ENCODE measurements at regions not wholly inside any gene's neighbourhood (a gene's known extent, or its start where the extent isn't known, plus 50 kb on each side); places are given as distances from the start of the nearest gene placed in this dataset.

DNA sequence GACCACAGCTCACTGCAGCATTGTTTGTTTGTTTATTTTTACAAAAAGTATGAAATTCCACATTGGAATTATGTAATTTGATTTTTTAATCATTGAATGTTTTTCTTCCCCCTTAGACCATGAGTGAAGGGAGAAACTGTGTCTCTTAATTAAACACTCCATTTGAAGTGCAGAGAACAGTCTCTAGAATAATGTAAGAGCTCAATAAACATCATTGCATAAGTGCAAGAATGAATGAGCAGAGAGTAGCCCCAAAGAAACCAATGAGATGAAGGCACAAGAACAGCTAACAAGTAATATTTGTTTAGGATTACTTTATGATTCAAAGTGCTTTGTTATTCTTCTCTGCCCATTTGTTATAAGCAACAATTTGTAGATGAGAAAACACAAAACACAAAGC, 921.3 kb upstream of the LCORL start:
- no peaks in the 10 kb centered on the region for H3K4me1 ChIP-seq
- H3K27me3 ChIP-seq: no peaks in the 10 kb centered on the region
- no peak overlapping the region for H3K4me3 ChIP-seq
- TF ChIP-seq CTCF (IDR thresholded peaks at IDR 0.05): no peak
- no peak for TF ChIP-seq POLR2A (IDR thresholded peaks at IDR 0.05)
- TF ChIP-seq EP300 (IDR thresholded peaks at IDR 0.05; ENCODE audit: low read depth): no peak
- intact Hi-C loops (cut with DNase I; ENCODE audit: low total_unique reads): no loop called here
- in situ Hi-C loops (cut with MboI; ENCODE audit: low pct_ligation_motif_present in 1 of 4, low pct_unique_long_range_greater_than_20kb in 1 of 4, low sequenced_read_pairs in 3 of 4): no loop called here
- H3K27ac ChIP-seq: no peak overlapping the region
- H3K9me3 ChIP-seq: no peaks in the 10 kb centered on the region
- no peak for DNase-seq
- H3K36me3 ChIP-seq: no peaks in the 10 kb centered on the region

- DNase-seq: no peak
- no peaks in the 10 kb centered on the region for H3K36me3 ChIP-seq
- intact Hi-C loops (cut with DNase I; ENCODE audit: low total_unique reads) (no loop called here), in situ Hi-C loops (cut with MboI; ENCODE audit: low pct_ligation_motif_present in 1 of 4, low pct_unique_long_range_greater_than_20kb in 1 of 4, low sequenced_read_pairs in 3 of 4) (no loop called here)
- no peaks in the 10 kb centered on the region for H3K4me1 ChIP-seq
- H3K27me3 ChIP-seq: no peaks in the 10 kb centered on the region
- no peaks in the 10 kb centered on the region for H3K9me3 ChIP-seq
- H3K27ac ChIP-seq: no peak overlapping the region
- no peak overlapping the region for H3K4me3 ChIP-seq
- no peak for TF ChIP-seq POLR2A (IDR thresholded peaks at IDR 0.05)
- TF ChIP-seq EP300 (IDR thresholded peaks at IDR 0.05; ENCODE audit: low read depth): no peak
- no peak for TF ChIP-seq CTCF (IDR thresholded peaks at IDR 0.05)
- TF ChIP-seq POLR2AphosphoS5 (IDR thresholded peaks at IDR 0.05): no peak
- 55 to 59% methylated on average over 3 of the region's 3 CpGs for WGBS, 2 donors (ENCODE audit: low coverage in 1 of 2)
These were observed 917.0 kb upstream of the LCORL start for GRCh38 chr4:18938343-18939099.

- intact Hi-C loops (cut with DNase I; ENCODE audit: low total_unique reads): no loop called here
These were observed 916.2 kb upstream of the LCORL start for GRCh38 chr4:18937746-18938145.

GRCh38 chr4:18937080-18937479, 915.5 kb upstream of the LCORL start:
- DNase-seq: no peak
- H3K4me1 ChIP-seq: no peaks in the 10 kb centered on the region
- intact Hi-C loops (cut with DNase I; ENCODE audit: low total_unique reads): no loop called here

More at GRCh38 chr4:18937746-18938145, 916.2 kb upstream of the LCORL start:
- no peak overlapping the region for H3K4me3 ChIP-seq
- WGBS, 2 donors (ENCODE audit: low coverage in 1 of 2): 91 to 95% methylated on average over 4 of the region's 4 CpGs
- H3K4me1 ChIP-seq: no peaks in the 10 kb centered on the region
- no peaks in the 10 kb centered on the region for H3K27me3 ChIP-seq
- H3K27ac ChIP-seq: no peak overlapping the region
- DNase-seq: no peak
- in situ Hi-C loops (cut with MboI; ENCODE audit: low pct_ligation_motif_present in 1 of 4, low pct_unique_long_range_greater_than_20kb in 1 of 4, low sequenced_read_pairs in 3 of 4): no loop called here
- no peak for TF ChIP-seq EP300 (IDR thresholded peaks at IDR 0.05; ENCODE audit: low read depth)
- H3K36me3 ChIP-seq: no peaks in the 10 kb centered on the region
- no peaks in the 10 kb centered on the region for H3K9me3 ChIP-seq

More at GRCh38 chr4:18937080-18937479, 915.5 kb upstream of the LCORL start:
- H3K9me3 ChIP-seq: no peaks in the 10 kb centered on the region
- TF ChIP-seq CTCF (IDR thresholded peaks at IDR 0.05) (no peak), POLR2AphosphoS5 (IDR thresholded peaks at IDR 0.05) (no peak), POLR2A (IDR thresholded peaks at IDR 0.05) (no peak), EP300 (IDR thresholded peaks at IDR 0.05; ENCODE audit: low read depth) (no peak)
- in situ Hi-C loops (cut with MboI; ENCODE audit: low pct_ligation_motif_present in 1 of 4, low pct_unique_long_range_greater_than_20kb in 1 of 4, low sequenced_read_pairs in 3 of 4): no loop called here
- WGBS, 2 donors (ENCODE audit: low coverage in 1 of 2): 55 to 62% methylated on average over 4 of the region's 4 CpGs
- H3K36me3 ChIP-seq: no peaks in the 10 kb centered on the region
- H3K27me3 ChIP-seq: no peaks in the 10 kb centered on the region
- no peak overlapping the region for H3K4me3 ChIP-seq
- H3K27ac ChIP-seq: no peak overlapping the region

Measured in transverse colon (tissue), 4 donors.